Loucy (cell line): ENCODE measurements at regions not wholly inside any gene's neighbourhood (a gene's known extent, or its start where the extent isn't known, plus 50 kb on each side); places are given as distances from the start of the nearest gene placed in this dataset.

Experiments
- H2AFZ ChIP-seq: fragments of 200-600 bp; sonication (generic); 2 replicates; pipeline ENCODE4 v1.6.0; 2016; ENCODE audit warnings: antibody characterized with exemption, mild to moderate bottlenecking, low read length, moderate library complexity
- H3F3A ChIP-seq: fragments of 200-600 bp; 2 replicates; pipeline ENCODE4 v1.6.0; 2016; ENCODE audit warnings: antibody characterized with exemption, low read depth, mild to moderate bottlenecking
- H3K27me3 ChIP-seq: fragments of 200-600 bp; sonication (generic); 2 replicates; pipeline ENCODE4 v1.6.1; 2014; ENCODE audit warnings: low read length, mild to moderate bottlenecking; ENCODE audit not compliant: insufficient read depth, poor library complexity, severe bottlenecking
- H3K36me3 ChIP-seq: fragments of 200-600 bp; sonication (generic); 2 replicates; pipeline ENCODE4 v1.6.1; 2016; ENCODE audit warnings: low read length; ENCODE audit not compliant: insufficient read depth
- H3K4me1 ChIP-seq: fragments of 200-600 bp; sonication (generic); 2 replicates; pipeline ENCODE4 v1.5.1; 2014; ENCODE audit warnings: low read length, mild to moderate bottlenecking; ENCODE audit not compliant: insufficient read depth, poor library complexity, severe bottlenecking
- H3K4me2 ChIP-seq: fragments of 200-600 bp; sonication (generic); 2 replicates; pipeline ENCODE4 v1.6.0; 2014; ENCODE audit warnings: antibody characterized with exemption, low read length, low read depth, mild to moderate bottlenecking; ENCODE audit not compliant: poor library complexity, severe bottlenecking
- H3K4me3 ChIP-seq: fragments of 200-600 bp; sonication (generic); 2 replicates; pipeline ENCODE4 v1.5.1; 2014; ENCODE audit warnings: low read length, mild to moderate bottlenecking, mixed read lengths; ENCODE audit not compliant: poor library complexity, severe bottlenecking
- H3K79me2 ChIP-seq: fragments of 200-600 bp; sonication (generic); 2 replicates; pipeline ENCODE4 v1.6.1; 2014; ENCODE audit warnings: low read length; ENCODE audit not compliant: insufficient read depth
- H3K9ac ChIP-seq: fragments of 200-600 bp; sonication (generic); 2 replicates; pipeline ENCODE4 v1.6.0; 2014; ENCODE audit warnings: mild to moderate bottlenecking, low read depth, low read length, moderate library complexity; ENCODE audit not compliant: poor library complexity, severe bottlenecking
- H3K9me2 ChIP-seq: fragments of 200-600 bp; sonication (generic); replicated peaks from 2 replicates; pipeline ENCODE4 v1.6.1; 2016; ENCODE audit warnings: low read depth, low read length, mixed read lengths
- H3K9me3 ChIP-seq: fragments of 200-600 bp; sonication (generic); 2 replicates; pipeline ENCODE4 v1.6.1; 2014; ENCODE audit warnings: mild to moderate bottlenecking, antibody characterized with exemption, low read length, low read depth; ENCODE audit not compliant: insufficient read depth
- H4K20me1 ChIP-seq: fragments of 200-600 bp; sonication (generic); 2 replicates; pipeline ENCODE4 v1.6.0; 2014; ENCODE audit warnings: antibody characterized with exemption, low read length, mild to moderate bottlenecking; ENCODE audit not compliant: insufficient read depth, poor library complexity, severe bottlenecking
- CTCF ChIP-seq: fragments of 200-600 bp; sonication (generic); conservative IDR thresholded peaks from 2 replicates; pipeline ENCODE4 v1.5.1; 2014; ENCODE audit warnings: mild to moderate bottlenecking, antibody characterized with exemption, low read length
- EZH2phosphoT487 ChIP-seq: fragments of 200-600 bp; IDR thresholded peaks from 2 replicates; pipeline ENCODE4 v1.6.1; 2018; ENCODE audit warnings: antibody characterized with exemption, mild to moderate bottlenecking, moderate library complexity, borderline replicate concordance

GRCh38 chr15:46456456-46456855, 821.6 kb downstream of the SQOR start:
- no peak overlapping the region for H3K9ac ChIP-seq
- H3K4me2 ChIP-seq, result no peak overlapping the region
- no peak for TF ChIP-seq CTCF
- TF ChIP-seq EZH2phosphoT487, result no peak
- no peaks in the 10 kb centered on the region for H3K36me3 ChIP-seq
- no peaks in the 10 kb centered on the region for H4K20me1 ChIP-seq
- H3K9me2 ChIP-seq, result no peaks in the 10 kb centered on the region
- H3K4me1 ChIP-seq, result no peaks in the 10 kb centered on the region
- H3K27me3 ChIP-seq, result no peaks in the 10 kb centered on the region
- H2AFZ ChIP-seq, result no peak overlapping the region
- no peaks in the 10 kb centered on the region for H3K79me2 ChIP-seq
- no peaks in the 10 kb centered on the region for H3F3A ChIP-seq
- H3K4me3 ChIP-seq, result no peak overlapping the region
- H3K9me3 ChIP-seq, result no peaks in the 10 kb centered on the region

DNA sequence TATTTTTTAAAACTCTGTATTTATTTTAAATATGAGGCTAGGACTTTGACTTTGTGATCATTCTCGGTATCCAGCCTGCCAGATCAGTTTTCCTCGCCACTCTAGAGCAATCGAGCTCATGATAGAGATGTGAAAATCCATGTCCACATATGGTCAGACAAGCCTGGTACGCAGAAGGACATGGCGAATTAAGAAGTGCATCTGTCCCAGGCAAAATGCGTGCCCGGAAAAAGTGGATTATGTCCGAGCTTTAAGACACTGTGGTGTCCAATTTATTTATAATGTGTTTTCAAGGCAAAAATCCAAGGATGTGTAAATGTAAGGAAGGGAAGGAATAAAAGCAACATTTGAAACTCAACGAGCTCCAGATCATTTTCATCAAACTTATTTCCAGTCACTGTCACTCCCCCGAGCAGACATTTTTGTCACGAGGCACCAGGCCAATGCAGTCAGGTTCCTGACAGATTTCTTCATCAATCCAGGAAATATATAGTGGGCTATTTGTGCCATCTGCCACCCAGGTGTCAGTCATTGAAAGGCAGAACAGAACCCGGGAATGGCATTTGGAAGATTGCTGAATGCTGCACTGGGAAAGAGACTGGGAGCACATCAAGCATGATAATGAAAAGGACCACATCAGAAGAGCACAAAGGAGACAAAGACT, 825.7 kb downstream of the SQOR start:
- Histone ChIP-seq H3K79me2 (no peaks in the 10 kb centered on the region), H3K9me3 (no peaks in the 10 kb centered on the region), H3K9me2 (no peaks in the 10 kb centered on the region), H3K27me3 (no peaks in the 10 kb centered on the region), H3K4me2 (no peak overlapping the region), H3K9ac (no peak overlapping the region), H3F3A (no peaks in the 10 kb centered on the region), H4K20me1 (no peaks in the 10 kb centered on the region), H3K4me1 (no peaks in the 10 kb centered on the region), H3K4me3 (no peak overlapping the region), H2AFZ (no peak overlapping the region), H3K36me3 (no peaks in the 10 kb centered on the region)
- TF ChIP-seq EZH2phosphoT487, result no peak
- no peak for TF ChIP-seq CTCF

DNA sequence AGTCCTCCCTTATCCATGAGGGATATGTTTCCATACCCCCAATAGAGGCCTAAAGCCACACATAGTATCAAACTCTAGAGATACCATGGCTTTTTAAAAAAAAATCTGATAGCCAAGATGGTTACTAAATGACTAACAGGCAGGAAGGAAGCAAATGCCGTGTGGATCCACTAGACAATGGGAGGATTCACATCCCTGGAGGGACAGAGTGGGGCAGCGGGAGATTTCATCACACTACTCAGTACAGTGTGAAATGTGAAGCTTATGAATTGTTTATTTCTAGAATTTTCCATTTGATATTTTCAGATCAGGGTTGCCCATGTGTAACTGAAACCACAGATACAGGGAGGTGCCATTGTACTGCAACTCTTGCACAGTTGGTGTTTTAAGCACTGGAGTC, 826.6 kb downstream of the SQOR start:
- Histone ChIP-seq H3K36me3 (no peaks in the 10 kb centered on the region), H3K9ac (no peak overlapping the region), H3K9me2 (no peaks in the 10 kb centered on the region), H3K27me3 (no peaks in the 10 kb centered on the region), H3K79me2 (no peaks in the 10 kb centered on the region), H3K9me3 (no peaks in the 10 kb centered on the region), H4K20me1 (no peaks in the 10 kb centered on the region), H3K4me3 (no peak overlapping the region), H2AFZ (no peak overlapping the region), H3F3A (no peaks in the 10 kb centered on the region), H3K4me1 (no peaks in the 10 kb centered on the region), H3K4me2 (no peak overlapping the region)
- TF ChIP-seq EZH2phosphoT487, result no peak
- TF ChIP-seq CTCF, result no peak
